Medulla oblongata (tissue), 1 donor: ENCODE measurements at regions not wholly inside any gene's neighbourhood (a gene's known extent, or its start where the extent isn't known, plus 50 kb on each side); places are given as distances from the start of the nearest gene placed in this dataset.

Experiments used
- DNase-seq: peaks from one replicate; pipeline ENCODE4 v3.0.0-alpha.2; 2015; ENCODE audit errors: extremely low spot score

- DNase-seq = no peak
Measured at GRCh38 chr3:104723000-104723399, 643.7 kb upstream of the ALCAM start.

GRCh38 chr3:104731074-104731473 is 635.6 kb upstream of the ALCAM start:
- DNase-seq = no peak

GRCh38 chr3:104734627-104735026 is 632.1 kb upstream of the ALCAM start:
- DNase-seq = no peak

- no peak for DNase-seq
Measured at GRCh38 chr3:104735691-104736090, 631.0 kb upstream of the ALCAM start.

GRCh38 chr3:104738271-104738670 is 628.4 kb upstream of the ALCAM start:
- no peak for DNase-seq

- no peak for DNase-seq
Measured at GRCh38 chr3:104740874-104741379, 625.8 kb upstream of the ALCAM start.

GRCh38 chr3:104742044-104742443 is 624.7 kb upstream of the ALCAM start:
- DNase-seq = no peak

- DNase-seq = no peak
Measured at GRCh38 chr3:104745313-104745712, 621.4 kb upstream of the ALCAM start.

GRCh38 chr3:104746056-104746455 is 620.7 kb upstream of the ALCAM start:
- DNase-seq = no peak

GRCh38 chr3:104750581-104750980 is 616.1 kb upstream of the ALCAM start:
- DNase-seq = no peak

GRCh38 chr3:104755791-104756190 is 610.9 kb upstream of the ALCAM start:
- no peak for DNase-seq

GRCh38 chr3:104763007-104763406 is 603.7 kb upstream of the ALCAM start:
- peak; percentile 76 for DNase-seq

- DNase-seq = no peak
Measured at GRCh38 chr3:104764496-104764895, 602.2 kb upstream of the ALCAM start.

- DNase-seq = no peak
Measured at GRCh38 chr3:104768886-104769285, 597.8 kb upstream of the ALCAM start.

- DNase-seq = no peak
Measured at GRCh38 chr3:104779324-104779723, 587.4 kb upstream of the ALCAM start.

- DNase-seq = no peak
Measured at GRCh38 chr3:104781112-104781511, 585.6 kb upstream of the ALCAM start.

- no peak for DNase-seq
Measured at GRCh38 chr3:104785947-104786346, 580.8 kb upstream of the ALCAM start.

GRCh38 chr3:104787306-104787705 is 579.4 kb upstream of the ALCAM start:
- DNase-seq = peak; percentile 33

GRCh38 chr3:104788807-104789206 is 577.9 kb upstream of the ALCAM start:
- DNase-seq = no peak

GRCh38 chr3:104791331-104791730 is 575.4 kb upstream of the ALCAM start:
- no peak for DNase-seq

GRCh38 chr3:104796556-104796955 is 570.2 kb upstream of the ALCAM start:
- no peak for DNase-seq

- DNase-seq = no peak
Measured at GRCh38 chr3:104805042-104805441, 561.7 kb upstream of the ALCAM start.

GRCh38 chr3:104805508-104805907 is 561.2 kb upstream of the ALCAM start:
- no peak for DNase-seq

GRCh38 chr3:104810896-104811295 is 555.8 kb upstream of the ALCAM start:
- DNase-seq = no peak

GRCh38 chr3:104816008-104816407 is 550.7 kb upstream of the ALCAM start:
- no peak for DNase-seq
